KMS-11 (cell line): ENCODE measurements at regions not wholly inside any gene's neighbourhood (a gene's known extent, or its start where the extent isn't known, plus 50 kb on each side); places are given as distances from the start of the nearest gene placed in this dataset.

Experiments
- H2AFZ ChIP-seq: fragments of 200-600 bp; sonication (generic); 2 replicates; pipeline ENCODE4 v1.6.1; 2016; ENCODE audit warnings: antibody characterized with exemption, mixed run types, low read depth
- H3K27ac ChIP-seq: fragments of 200-600 bp; sonication (generic); 2 replicates; pipeline ENCODE4 v1.6.1; 2016; ENCODE audit warnings: mild to moderate bottlenecking, mixed run types
- H3K27me3 ChIP-seq: fragments of 200-600 bp; sonication (generic); 2 replicates; pipeline ENCODE4 v1.6.1; 2017; ENCODE audit warnings: mild to moderate bottlenecking, low read depth, mixed run types, moderate library complexity; ENCODE audit not compliant: insufficient read depth
- H3K36me3 ChIP-seq: fragments of 200-600 bp; sonication (generic); 2 replicates; pipeline ENCODE4 v1.6.1; 2017; ENCODE audit warnings: mild to moderate bottlenecking, mixed run types; ENCODE audit not compliant: insufficient read depth
- H3K4me1 ChIP-seq: fragments of 200-600 bp; sonication (generic); 2 replicates; pipeline ENCODE4 v1.6.1; 2016; ENCODE audit warnings: mild to moderate bottlenecking, low read depth, mixed run types; ENCODE audit not compliant: poor library complexity, severe bottlenecking
- H3K4me2 ChIP-seq: fragments of 200-600 bp; sonication (generic); 2 replicates; pipeline ENCODE4 v1.7.0; 2016; ENCODE audit warnings: mild to moderate bottlenecking, mixed run types
- H3K4me3 ChIP-seq: fragments of 200-600 bp; sonication (generic); IDR thresholded peaks from 2 replicates; pipeline ENCODE4 v1.6.1; 2017; ENCODE audit warnings: low read depth, low read length, mixed read lengths; ENCODE audit not compliant: insufficient read depth
- H3K79me2 ChIP-seq: fragments of 200-600 bp; sonication (generic); 2 replicates; pipeline ENCODE4 v1.6.1; 2016; ENCODE audit warnings: low read depth, mixed run types; ENCODE audit not compliant: insufficient read depth
- H3K9ac ChIP-seq: fragments of 200-600 bp; sonication (generic); 2 replicates; pipeline ENCODE4 v1.6.1; 2016; ENCODE audit warnings: mild to moderate bottlenecking, mixed run types
- H4K20me1 ChIP-seq: fragments of 200-600 bp; sonication (generic); 2 replicates; pipeline ENCODE4 v1.6.1; 2016; ENCODE audit warnings: mild to moderate bottlenecking, mixed run types; ENCODE audit not compliant: insufficient read depth
- TF ChIP-seq, protein P1 (sequence below): fragments of 200-600 bp; sonication (generic); conservative IDR thresholded peaks from 2 replicates; pipeline ENCODE4 v1.6.1; 2017; ENCODE audit warnings: low read depth, mild to moderate bottlenecking, antibody characterized with exemption, low read length, moderate library complexity, mixed read lengths

DNA sequence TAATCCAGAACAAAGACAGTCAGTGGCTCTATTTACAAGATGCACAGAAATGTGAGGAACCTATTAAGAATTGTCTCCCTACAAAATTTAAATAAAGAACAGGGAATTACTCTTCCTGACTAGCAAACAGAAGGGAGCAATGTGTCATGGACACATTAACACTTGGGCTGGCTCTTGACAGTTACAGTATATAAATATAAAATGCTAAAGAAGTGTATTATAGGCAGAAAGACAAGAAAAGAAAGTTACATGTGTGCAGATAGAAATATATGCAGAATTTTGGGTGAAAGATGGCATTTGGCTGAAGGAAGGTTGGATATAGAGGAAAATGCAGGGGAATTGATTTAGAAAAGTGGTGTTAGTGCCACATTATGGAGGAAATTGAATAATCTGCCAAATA, 2257.1 kb upstream of the ACO1 start:
- H3K36me3 ChIP-seq: no peaks in the 10 kb centered on the region
- no peaks in the 10 kb centered on the region for H3K79me2 ChIP-seq
- no peaks in the 10 kb centered on the region for H4K20me1 ChIP-seq
- H3K4me1 ChIP-seq: no peaks in the 10 kb centered on the region
- H3K4me2 ChIP-seq: no peak overlapping the region
- TF ChIP-seq, protein P1, sequence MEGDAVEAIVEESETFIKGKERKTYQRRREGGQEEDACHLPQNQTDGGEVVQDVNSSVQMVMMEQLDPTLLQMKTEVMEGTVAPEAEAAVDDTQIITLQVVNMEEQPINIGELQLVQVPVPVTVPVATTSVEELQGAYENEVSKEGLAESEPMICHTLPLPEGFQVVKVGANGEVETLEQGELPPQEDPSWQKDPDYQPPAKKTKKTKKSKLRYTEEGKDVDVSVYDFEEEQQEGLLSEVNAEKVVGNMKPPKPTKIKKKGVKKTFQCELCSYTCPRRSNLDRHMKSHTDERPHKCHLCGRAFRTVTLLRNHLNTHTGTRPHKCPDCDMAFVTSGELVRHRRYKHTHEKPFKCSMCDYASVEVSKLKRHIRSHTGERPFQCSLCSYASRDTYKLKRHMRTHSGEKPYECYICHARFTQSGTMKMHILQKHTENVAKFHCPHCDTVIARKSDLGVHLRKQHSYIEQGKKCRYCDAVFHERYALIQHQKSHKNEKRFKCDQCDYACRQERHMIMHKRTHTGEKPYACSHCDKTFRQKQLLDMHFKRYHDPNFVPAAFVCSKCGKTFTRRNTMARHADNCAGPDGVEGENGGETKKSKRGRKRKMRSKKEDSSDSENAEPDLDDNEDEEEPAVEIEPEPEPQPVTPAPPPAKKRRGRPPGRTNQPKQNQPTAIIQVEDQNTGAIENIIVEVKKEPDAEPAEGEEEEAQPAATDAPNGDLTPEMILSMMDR: no peak
- H2AFZ ChIP-seq: no peak overlapping the region
- no peak overlapping the region for H3K27ac ChIP-seq
- no peak overlapping the region for H3K9ac ChIP-seq
- no peaks in the 10 kb centered on the region for H3K27me3 ChIP-seq
- no peak overlapping the region for H3K4me3 ChIP-seq

DNA sequence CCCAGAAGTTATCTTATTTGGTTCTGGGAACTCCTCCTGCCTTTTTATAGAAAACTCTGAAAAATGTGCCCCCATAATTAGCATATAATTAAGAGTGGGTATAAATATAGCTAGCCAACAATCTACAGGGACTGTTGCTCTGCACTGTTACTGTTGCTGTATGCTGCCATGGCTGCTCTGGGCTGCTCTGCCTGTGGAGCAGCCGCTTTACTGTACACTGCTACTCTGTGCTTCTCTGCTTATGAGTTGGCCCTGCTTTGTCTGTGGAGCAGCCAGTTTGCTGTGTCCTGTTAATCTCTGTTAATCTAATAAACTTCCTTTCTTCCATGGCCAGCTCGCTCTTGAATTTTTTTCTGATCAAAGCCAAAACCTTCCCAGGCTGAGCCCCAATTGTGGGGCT, 2244.0 kb upstream of the ACO1 start:
- no peaks in the 10 kb centered on the region for H3K79me2 ChIP-seq
- H3K27me3 ChIP-seq: no peaks in the 10 kb centered on the region
- H3K4me3 ChIP-seq: no peak overlapping the region

DNA sequence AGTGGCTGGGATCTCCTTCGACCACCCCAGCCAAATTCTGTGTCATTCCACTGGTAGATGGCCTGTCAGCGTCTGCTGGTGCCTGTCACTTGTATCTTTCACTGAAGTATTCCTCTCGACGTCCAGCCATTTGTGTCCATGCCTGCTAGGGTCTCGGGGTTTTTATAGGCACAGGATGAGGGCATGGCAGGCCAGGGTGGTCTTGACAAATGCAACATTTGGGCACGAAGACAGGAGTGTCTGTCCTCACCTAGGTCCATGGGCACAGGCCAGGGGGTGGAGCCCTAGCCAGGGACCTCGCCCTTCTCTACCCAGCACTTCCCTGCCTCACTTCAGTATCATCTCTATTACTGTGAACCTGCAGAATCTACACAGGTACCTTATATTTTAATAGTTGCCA, 2223.9 kb upstream of the ACO1 start:
- no peaks in the 10 kb centered on the region for H3K79me2 ChIP-seq
- H3K9ac ChIP-seq: no peak overlapping the region
- H4K20me1 ChIP-seq: no peaks in the 10 kb centered on the region
- no peak overlapping the region for H2AFZ ChIP-seq
- no peaks in the 10 kb centered on the region for H3K27me3 ChIP-seq
- H3K4me1 ChIP-seq: no peaks in the 10 kb centered on the region
- TF ChIP-seq, protein P1: no peak
- no peak overlapping the region for H3K4me2 ChIP-seq
- H3K27ac ChIP-seq: no peak overlapping the region
- no peaks in the 10 kb centered on the region for H3K36me3 ChIP-seq
- no peak overlapping the region for H3K4me3 ChIP-seq

More for the DNA sequence above, 2244.0 kb upstream of the ACO1 start:
- H3K9ac ChIP-seq: no peak overlapping the region
- peaks cover 6% of the 10 kb centered on the region for H3K4me1 ChIP-seq
- H3K36me3 ChIP-seq: no peaks in the 10 kb centered on the region
- H4K20me1 ChIP-seq: no peaks in the 10 kb centered on the region
- H3K27ac ChIP-seq: no peak overlapping the region
- H3K4me2 ChIP-seq: no peak overlapping the region
- TF ChIP-seq, protein P1: no peak
- no peak overlapping the region for H2AFZ ChIP-seq

DNA sequence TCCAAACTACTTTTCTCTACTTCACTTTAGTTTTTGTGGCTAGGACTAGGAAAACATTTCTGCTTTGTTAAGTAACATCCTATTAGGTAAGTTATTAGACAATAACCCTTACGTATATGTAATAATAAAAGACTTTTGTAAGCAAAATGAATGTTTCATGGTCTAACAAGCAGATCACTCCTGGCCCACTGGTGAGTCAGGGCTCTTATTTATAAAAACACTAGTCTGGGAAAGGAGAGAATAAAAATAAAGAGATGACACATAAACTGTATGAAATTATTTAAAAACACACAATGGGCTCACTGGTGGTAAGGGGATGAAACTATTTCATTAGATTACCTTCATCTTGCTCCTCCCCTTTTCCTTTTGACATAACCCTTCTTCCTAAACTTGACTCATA, 2212.2 kb upstream of the ACO1 start:
- Histone ChIP-seq H3K36me3 (no peaks in the 10 kb centered on the region), H2AFZ (no peak overlapping the region), H3K4me1 (no peaks in the 10 kb centered on the region), H3K9ac (no peak overlapping the region), H3K4me3 (no peak overlapping the region), H4K20me1 (no peaks in the 10 kb centered on the region), H3K27ac (no peak overlapping the region), H3K27me3 (no peaks in the 10 kb centered on the region), H3K4me2 (no peak overlapping the region), H3K79me2 (no peaks in the 10 kb centered on the region)
- TF ChIP-seq, protein P1: no peak
